Endothelial cell of umbilical vein (primary cell): ENCODE measurements at regions not wholly inside any gene's neighbourhood (a gene's known extent, or its start where the extent isn't known, plus 50 kb on each side); places are given as distances from the start of the nearest gene placed in this dataset.

Experiments
- BruUV-seq: library from RNA; stranded (reverse); fragments of 400-500 nt; replicated peaks from 2 replicates; lab custom pipeline; 2021; lab: Mats Ljungman, UMichigan
- CTCF ChIA-PET: fragments of 300-600, 350-600 bp; sonication (Branson Sonifier 250); formaldehyde crosslinking; loops from one replicate; lab custom pipeline; 2021; ENCODE audit warnings: antibody characterized with exemption, inconsistent platforms; lab: Charles Lee
- POLR2A ChIA-PET: fragments of 300-600, 350-600 bp; sonication (Branson Sonifier 250); formaldehyde crosslinking; loops from one replicate; lab custom pipeline; 2021; ENCODE audit warnings: antibody characterized with exemption, inconsistent platforms; lab: Charles Lee
- DNase-seq: peaks from one replicate; pipeline ENCODE4 v3.0.0-alpha.2; 2011; ENCODE audit warnings: low read depth, low spot score
- FAIRE-seq: peaks from 2 replicates; lab custom pipeline; 2011; peaks lifted over from hg19 to GRCh38; lab: Jason Lieb, UNC
- H2AFZ ChIP-seq: 2 replicates; pipeline ENCODE4 v1.6.0; 2012; ENCODE audit warnings: low read depth, low read length, control low read depth, inconsistent platforms
- H3K27ac ChIP-seq: 2 replicates; pipeline ENCODE4 v1.5.1; 2011; ENCODE audit warnings: low read depth, mild to moderate bottlenecking, control low read depth, low read length, moderate library complexity; ENCODE audit not compliant: insufficient read depth
- H3K27me3 ChIP-seq, 2 experiments: 2 replicates each; pipeline versions ENCODE4 v1.6.0 to v1.6.1; 2011; ENCODE audit warnings: low read length in 2 of 2, mixed read lengths in 1 of 2; ENCODE audit not compliant: control insufficient read depth in 2 of 2, insufficient read depth in 2 of 2
- H3K36me3 ChIP-seq, 2 experiments: 2 replicates in 1 of 2; 3 replicates in 1 of 2; pipeline ENCODE4 v1.5.1; 2011; ENCODE audit warnings: low read length in 2 of 2, mild to moderate bottlenecking in 1 of 2, moderate library complexity in 1 of 2; ENCODE audit not compliant: control insufficient read depth in 2 of 2, insufficient read depth in 2 of 2; ENCODE audit errors: extremely low read depth in 1 of 2
- H3K4me1 ChIP-seq: 3 replicates; pipeline ENCODE4 v1.5.1; 2011; ENCODE audit warnings: mild to moderate bottlenecking, low read length; ENCODE audit not compliant: control insufficient read depth, insufficient read depth; ENCODE audit errors: extremely low read depth
- H3K4me2 ChIP-seq: 2 replicates; pipeline ENCODE4 v1.6.1; 2011; ENCODE audit warnings: low read length, control low read depth, mixed read lengths; ENCODE audit not compliant: insufficient read depth
- H3K4me3 ChIP-seq, 3 experiments: fragments of 200-600 bp in 1 of 3; sonication (generic), shearing (Covaris generic) in 1 of 3; replicated peaks in 1 of 3; 2 replicates each; pipeline ENCODE4 v1.5.1; 2011 to 2016; ENCODE audit warnings: control low read depth in 3 of 3, low read length in 3 of 3, mild to moderate bottlenecking in 2 of 3, inconsistent platforms in 1 of 3, low read depth in 1 of 3, moderate library complexity in 1 of 3; ENCODE audit not compliant: insufficient read depth in 1 of 3
- H3K79me2 ChIP-seq: 2 replicates; pipeline ENCODE4 v1.6.0; 2012; ENCODE audit warnings: low read length, inconsistent platforms; ENCODE audit not compliant: control insufficient read depth, insufficient read depth
- H3K9ac ChIP-seq: replicated peaks from 2 replicates; pipeline ENCODE3; 2011; ENCODE audit warnings: low read length, control low read depth; ENCODE audit not compliant: insufficient read depth; ENCODE audit errors: extremely low read depth
- H3K9me1 ChIP-seq: replicated peaks from 3 replicates; pipeline ENCODE4 v1.6.0; 2011; ENCODE audit warnings: mild to moderate bottlenecking, low read length; ENCODE audit not compliant: control insufficient read depth, insufficient read depth; ENCODE audit errors: extremely low read depth
- H3K9me3 ChIP-seq: replicated peaks from 2 replicates; pipeline ENCODE4 v1.5.1; 2012; ENCODE audit warnings: low read length, inconsistent platforms; ENCODE audit not compliant: control insufficient read depth, insufficient read depth
- H4K20me1 ChIP-seq: replicated peaks from 2 replicates; pipeline ENCODE3; 2011; ENCODE audit warnings: mild to moderate bottlenecking, low read length; ENCODE audit not compliant: control insufficient read depth, insufficient read depth; ENCODE audit errors: extremely low read depth
- EZH2 ChIP-seq: IDR thresholded peaks from 2 replicates; pipeline ENCODE4 v1.6.1; 2012; ENCODE audit warnings: borderline replicate concordance, low read depth, mild to moderate bottlenecking, moderate library complexity, low read length, inconsistent platforms; ENCODE audit not compliant: severe bottlenecking
- FOS ChIP-seq: IDR thresholded peaks from 2 replicates; pipeline ENCODE4 v1.6.1; 2011; ENCODE audit warnings: mild to moderate bottlenecking, low read length, moderate library complexity, borderline replicate concordance; ENCODE audit not compliant: insufficient read depth
- GATA2 ChIP-seq: IDR thresholded peaks from 2 replicates; pipeline ENCODE4 v1.7.0; 2011; ENCODE audit warnings: low read depth, mild to moderate bottlenecking, moderate library complexity, mixed read lengths, low read length; ENCODE audit not compliant: insufficient read length, insufficient read depth
- JUN ChIP-seq: IDR thresholded peaks from 2 replicates; pipeline ENCODE4 v1.6.1; 2011; ENCODE audit warnings: borderline replicate concordance, low read depth; ENCODE audit not compliant: insufficient read length, insufficient read depth
- MYC ChIP-seq: IDR thresholded peaks from one replicate; pipeline ENCODE4 v1.6.1; 2011; ENCODE audit warnings: mild to moderate bottlenecking, low read depth, low read length
- POLR2A ChIP-seq: IDR thresholded peaks from 2 replicates; pipeline ENCODE4 v1.6.1; 2012; ENCODE audit warnings: low read depth, mild to moderate bottlenecking, control low read depth, low read length
- POLR2AphosphoS5 ChIP-seq: IDR thresholded peaks from 2 replicates; pipeline ENCODE4 v1.6.1; 2012; ENCODE audit warnings: low read depth, mild to moderate bottlenecking, control low read depth, low read length, moderate library complexity; ENCODE audit not compliant: insufficient read depth
- dilution Hi-C: fragments of 300-500 bp; cut with MboI; formaldehyde crosslinking; loops from one replicate; pipeline ENCODE4 v1.15.0; 2019; ENCODE audit warnings: low sequenced_read_pairs; ENCODE audit not compliant: extremely low pct_ligation_motif_present
- intact Hi-C: fragments of 100-400 bp; cut with micrococcal nuclease; formaldehyde crosslinking; loops from one replicate; pipeline ENCODE4 v1.10.0; 2022
- TF ChIP-seq, protein P1 (sequence below), 2 donors: IDR thresholded peaks; 1 replicate in 1 of 2; 2 replicates in 1 of 2; pipeline ENCODE4 v1.5.1; 2011; ENCODE audit warnings: low read length in 2 of 2, mild to moderate bottlenecking in 2 of 2, moderate library complexity in 2 of 2, control low read depth in 1 of 2, inconsistent platforms in 1 of 2, low read depth in 1 of 2; ENCODE audit not compliant: insufficient read depth in 1 of 2; ENCODE audit errors: extremely low read depth in 1 of 2
- TF ChIP-seq, protein P2 (sequence below): IDR thresholded peaks from 2 replicates; pipeline ENCODE4 v1.6.1; 2011; ENCODE audit not compliant: insufficient read depth, insufficient read length

DNA sequence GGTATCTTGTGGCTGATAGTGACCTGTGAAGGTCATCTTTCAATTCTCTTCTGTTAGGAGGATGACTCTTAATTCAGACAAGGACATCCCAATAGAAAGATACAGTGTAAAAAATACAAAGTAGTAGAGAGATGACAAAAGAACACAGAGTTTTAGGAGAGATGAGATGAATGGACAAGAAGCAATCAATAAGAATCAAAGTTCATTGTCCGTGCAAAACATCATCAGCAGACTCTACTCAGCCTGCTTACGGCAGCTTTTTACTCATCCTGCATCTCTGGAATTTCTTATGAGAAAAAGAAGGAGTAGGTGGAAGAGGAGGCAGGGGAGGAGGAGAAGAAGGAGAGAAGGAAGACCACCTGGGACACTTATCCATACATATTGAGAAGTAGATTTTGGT lies 2131.7 kb downstream of the ARAP2 start:
- BruUV-seq: no TSS peak
- no peaks in the 10 kb centered on the region for H3K36me3 ChIP-seq
- TF ChIP-seq, protein P1, sequence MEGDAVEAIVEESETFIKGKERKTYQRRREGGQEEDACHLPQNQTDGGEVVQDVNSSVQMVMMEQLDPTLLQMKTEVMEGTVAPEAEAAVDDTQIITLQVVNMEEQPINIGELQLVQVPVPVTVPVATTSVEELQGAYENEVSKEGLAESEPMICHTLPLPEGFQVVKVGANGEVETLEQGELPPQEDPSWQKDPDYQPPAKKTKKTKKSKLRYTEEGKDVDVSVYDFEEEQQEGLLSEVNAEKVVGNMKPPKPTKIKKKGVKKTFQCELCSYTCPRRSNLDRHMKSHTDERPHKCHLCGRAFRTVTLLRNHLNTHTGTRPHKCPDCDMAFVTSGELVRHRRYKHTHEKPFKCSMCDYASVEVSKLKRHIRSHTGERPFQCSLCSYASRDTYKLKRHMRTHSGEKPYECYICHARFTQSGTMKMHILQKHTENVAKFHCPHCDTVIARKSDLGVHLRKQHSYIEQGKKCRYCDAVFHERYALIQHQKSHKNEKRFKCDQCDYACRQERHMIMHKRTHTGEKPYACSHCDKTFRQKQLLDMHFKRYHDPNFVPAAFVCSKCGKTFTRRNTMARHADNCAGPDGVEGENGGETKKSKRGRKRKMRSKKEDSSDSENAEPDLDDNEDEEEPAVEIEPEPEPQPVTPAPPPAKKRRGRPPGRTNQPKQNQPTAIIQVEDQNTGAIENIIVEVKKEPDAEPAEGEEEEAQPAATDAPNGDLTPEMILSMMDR (IDR thresholded peaks at IDR 0.05; ENCODE audit: extremely low read depth in 1 of 2, insufficient read depth in 1 of 2, low read depth in 1 of 2, low read length in 2 of 2): no peak
- TF ChIP-seq MYC (no peak), POLR2A (no peak), FOS (no peak), EZH2 (no peak), POLR2AphosphoS5 (no peak), GATA2 (no peak)
- dilution Hi-C loops (no loop called here), intact Hi-C loops (no loop called here)
- H3K27ac ChIP-seq: no peak overlapping the region
- no peak overlapping the region for H3K4me2 ChIP-seq
- DNase-seq: no peak
- no peaks in the 10 kb centered on the region for H3K4me1 ChIP-seq
- H3K4me3 ChIP-seq: no peak overlapping the region
- no peaks in the 10 kb centered on the region for H4K20me1 ChIP-seq
- H3K9me3 ChIP-seq: no peaks in the 10 kb centered on the region
- no peak overlapping the region for H2AFZ ChIP-seq
- ChIA-PET POLR2A (no interaction called here), CTCF (no interaction called here)
- no peak overlapping the region for H3K9ac ChIP-seq
- no peaks in the 10 kb centered on the region for H3K27me3 ChIP-seq
- no peaks in the 10 kb centered on the region for H3K79me2 ChIP-seq
- H3K9me1 ChIP-seq: no peaks in the 10 kb centered on the region
- no peak for FAIRE-seq

- no peak for FAIRE-seq
- no peaks in the 10 kb centered on the region for H3K9me1 ChIP-seq
- H3K27me3 ChIP-seq: no peaks in the 10 kb centered on the region
- H2AFZ ChIP-seq: no peak overlapping the region
- H3K9ac ChIP-seq: no peak overlapping the region
- no peaks in the 10 kb centered on the region for H3K36me3 ChIP-seq
- no peak overlapping the region for H3K4me3 ChIP-seq
- H3K9me3 ChIP-seq: no peaks in the 10 kb centered on the region
- no peaks in the 10 kb centered on the region for H3K79me2 ChIP-seq
- POLR2A ChIA-PET: no interaction called here
- dilution Hi-C loops (no loop called here), intact Hi-C loops (loop anchor here (10.0 kb wide), 1 partner anchor 776 kb away; no protein-coding TSS in a partner anchor)
- DNase-seq: no peak
- no peak overlapping the region for H3K27ac ChIP-seq
- H3K4me2 ChIP-seq: no peak overlapping the region
- H3K4me1 ChIP-seq: no peaks in the 10 kb centered on the region
- H4K20me1 ChIP-seq: no peaks in the 10 kb centered on the region
- BruUV-seq: no TSS peak
- CTCF ChIA-PET: no interaction called here
- TF ChIP-seq FOS (no peak), MYC (no peak), POLR2AphosphoS5 (no peak), POLR2A (no peak), GATA2 (no peak), JUN (no peak), EZH2 (no peak)
- TF ChIP-seq, protein P2, sequence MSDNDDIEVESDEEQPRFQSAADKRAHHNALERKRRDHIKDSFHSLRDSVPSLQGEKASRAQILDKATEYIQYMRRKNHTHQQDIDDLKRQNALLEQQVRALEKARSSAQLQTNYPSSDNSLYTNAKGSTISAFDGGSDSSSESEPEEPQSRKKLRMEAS: no peak
- TF ChIP-seq, protein P1 (IDR thresholded peaks at IDR 0.05; ENCODE audit: extremely low read depth in 1 of 2, insufficient read depth in 1 of 2, low read depth in 1 of 2, low read length in 2 of 2): no peak
Observed at GRCh38 chr4:34138385-34138784, 2105.9 kb downstream of the ARAP2 start.
